GM06990 (cell line): ENCODE measurements at regions not wholly inside any gene's neighbourhood (a gene's known extent, or its start where the extent isn't known, plus 50 kb on each side); places are given as distances from the start of the nearest gene placed in this dataset.

ENCODE experiments used
- DNase-seq: peaks from one replicate; pipeline ENCODE4 v3.0.0-alpha.2; 2011; ENCODE audit not compliant: insufficient read length; ENCODE audit errors: extremely low read depth
- H3K27me3 ChIP-seq: replicated peaks from 2 replicates; pipeline ENCODE4 v1.6.0; 2011; ENCODE audit warnings: low read length; ENCODE audit not compliant: control insufficient read depth, insufficient read depth
- H3K36me3 ChIP-seq: 2 replicates; pipeline ENCODE4 v1.5.1; 2011; ENCODE audit warnings: low read length; ENCODE audit not compliant: control insufficient read depth, insufficient read depth
- H3K4me3 ChIP-seq: replicated peaks from 2 replicates; pipeline ENCODE4 v1.5.1; 2011; ENCODE audit warnings: low read depth, mild to moderate bottlenecking, control low read depth, low read length
- TF ChIP-seq, protein P1 (sequence below): IDR thresholded peaks from 2 replicates; pipeline ENCODE4 v1.5.1; 2011; ENCODE audit warnings: low read length, control low read depth, mild to moderate bottlenecking, inconsistent platforms; ENCODE audit not compliant: insufficient read depth, poor library complexity, severe bottlenecking

GRCh38 chr5:15159606-15160005, 288.0 kb upstream of the ANKH start:
- Histone ChIP-seq H3K4me3 (no peak overlapping the region), H3K27me3 (no peaks in the 10 kb centered on the region), H3K36me3 (no peaks in the 10 kb centered on the region)
- DNase-seq, result no peak
- TF ChIP-seq, protein P1, sequence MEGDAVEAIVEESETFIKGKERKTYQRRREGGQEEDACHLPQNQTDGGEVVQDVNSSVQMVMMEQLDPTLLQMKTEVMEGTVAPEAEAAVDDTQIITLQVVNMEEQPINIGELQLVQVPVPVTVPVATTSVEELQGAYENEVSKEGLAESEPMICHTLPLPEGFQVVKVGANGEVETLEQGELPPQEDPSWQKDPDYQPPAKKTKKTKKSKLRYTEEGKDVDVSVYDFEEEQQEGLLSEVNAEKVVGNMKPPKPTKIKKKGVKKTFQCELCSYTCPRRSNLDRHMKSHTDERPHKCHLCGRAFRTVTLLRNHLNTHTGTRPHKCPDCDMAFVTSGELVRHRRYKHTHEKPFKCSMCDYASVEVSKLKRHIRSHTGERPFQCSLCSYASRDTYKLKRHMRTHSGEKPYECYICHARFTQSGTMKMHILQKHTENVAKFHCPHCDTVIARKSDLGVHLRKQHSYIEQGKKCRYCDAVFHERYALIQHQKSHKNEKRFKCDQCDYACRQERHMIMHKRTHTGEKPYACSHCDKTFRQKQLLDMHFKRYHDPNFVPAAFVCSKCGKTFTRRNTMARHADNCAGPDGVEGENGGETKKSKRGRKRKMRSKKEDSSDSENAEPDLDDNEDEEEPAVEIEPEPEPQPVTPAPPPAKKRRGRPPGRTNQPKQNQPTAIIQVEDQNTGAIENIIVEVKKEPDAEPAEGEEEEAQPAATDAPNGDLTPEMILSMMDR, result no peak

DNA sequence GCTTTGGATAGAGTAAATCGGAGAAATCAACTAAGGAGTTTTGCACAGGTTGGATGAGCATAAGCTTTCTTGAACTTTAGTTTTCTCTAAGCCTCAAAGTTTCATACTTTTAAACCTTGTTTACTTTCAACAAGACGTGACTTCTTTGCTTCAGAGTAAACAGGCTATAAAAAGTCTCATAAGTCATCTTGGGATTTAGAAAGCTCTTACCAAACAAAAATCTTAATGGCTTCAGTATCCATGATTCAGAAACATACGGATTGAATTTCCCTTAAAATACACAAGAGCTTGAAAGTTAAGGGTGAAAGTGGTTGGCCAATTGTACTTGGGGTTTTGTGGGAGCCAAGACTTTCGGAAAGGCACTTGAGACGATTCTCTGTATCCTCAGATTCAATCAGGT, 270.9 kb upstream of the ANKH start:
- no peaks in the 10 kb centered on the region; the same call in 1 of the 2 replicates for H3K27me3 ChIP-seq
- DNase-seq, result no peak
- no peak overlapping the region for H3K4me3 ChIP-seq
- H3K36me3 ChIP-seq, result no peaks in the 10 kb centered on the region
- TF ChIP-seq, protein P1, result no peak

DNA sequence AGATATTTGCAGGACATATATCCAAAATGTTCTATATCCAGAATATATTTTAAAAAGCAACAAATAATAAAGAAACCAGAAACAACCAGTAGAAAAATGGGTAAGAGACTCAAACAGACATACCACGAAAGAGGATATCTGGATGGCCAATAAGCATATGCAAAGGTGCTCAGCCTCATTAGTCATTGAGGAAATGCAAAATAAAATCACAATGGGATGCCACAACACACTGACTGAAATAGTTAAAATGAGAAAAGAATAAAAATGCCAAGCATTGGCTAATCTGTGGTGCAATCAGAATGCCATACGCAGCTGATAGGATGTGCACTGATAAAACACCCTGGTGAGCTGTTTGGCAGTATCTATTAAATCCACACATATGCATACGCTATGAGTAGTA, 265.8 kb upstream of the ANKH start:
- H3K4me3 ChIP-seq, result no peak overlapping the region
- no peaks in the 10 kb centered on the region; the same call in 1 of the 2 replicates for H3K27me3 ChIP-seq
- H3K36me3 ChIP-seq, result no peaks in the 10 kb centered on the region
- TF ChIP-seq, protein P1, result no peak
- no peak for DNase-seq

DNA sequence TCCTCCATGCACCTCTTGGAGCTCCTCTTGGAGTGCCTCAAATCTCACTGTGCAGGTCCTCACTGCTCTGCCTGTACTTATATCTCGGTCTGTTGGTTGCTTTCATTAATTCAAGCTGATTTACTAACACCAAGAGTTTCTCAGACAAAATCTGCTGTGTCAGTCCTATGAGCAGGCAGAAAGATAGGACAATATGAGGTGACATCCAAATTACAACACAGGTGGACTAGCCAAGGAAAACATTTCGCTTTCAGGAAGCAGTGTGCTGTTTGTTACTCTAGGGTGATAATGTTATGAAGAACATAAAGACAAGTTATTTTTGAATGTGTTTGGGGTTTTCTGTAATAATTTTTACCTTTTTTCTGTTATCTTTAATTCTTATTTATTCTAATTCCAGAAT, 264.1 kb upstream of the ANKH start:
- DNase-seq, result no peak
- H3K36me3 ChIP-seq, result no peaks in the 10 kb centered on the region
- TF ChIP-seq, protein P1, result no peak
- no peaks in the 10 kb centered on the region; the same call in 1 of the 2 replicates for H3K27me3 ChIP-seq
- H3K4me3 ChIP-seq, result no peak overlapping the region

- TF ChIP-seq, protein P1, result no peak
- Histone ChIP-seq H3K36me3 (no peaks in the 10 kb centered on the region), H3K4me3 (no peak overlapping the region), H3K27me3 (no peaks in the 10 kb centered on the region; the same call in 1 of the 2 replicates)
- DNase-seq, result no peak
Measured at GRCh38 chr5:15133456-15133965, 261.9 kb upstream of the ANKH start.
